ENCODE measurements at regions not wholly inside any gene's neighbourhood (a gene's known extent, or its start where the extent isn't known, plus 50 kb on each side); places are given as distances from the start of the nearest gene placed in this dataset.
"Not testable (repeated sequence)": the region's sequence is repeated elsewhere in the genome, so short reads cannot be mapped to it uniquely, and the experiment has no call there.

DNA sequence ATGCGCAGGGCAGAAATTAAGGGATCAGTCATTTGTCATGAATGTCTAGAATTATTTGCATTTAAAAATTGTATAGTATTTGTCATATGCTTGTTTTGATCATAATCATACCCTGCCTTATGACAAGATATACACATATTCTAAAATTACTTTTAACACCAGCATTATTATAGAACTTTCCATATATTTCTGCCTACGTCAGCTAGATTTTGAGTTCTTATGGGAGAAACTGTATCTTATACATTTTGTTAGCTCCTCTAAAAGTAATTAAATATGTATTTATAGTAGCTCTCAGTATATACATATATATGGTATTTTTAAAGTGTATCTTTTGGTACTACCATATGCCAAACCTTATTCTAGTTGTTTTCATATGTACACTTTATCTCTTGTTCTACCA, 441.9 kb downstream of the CPS1 start:
- in situ Hi-C loops (cut with HindIII; ENCODE audit: low sequenced_read_pairs): no loop called here
- no peak overlapping the region for H3K4me3 ChIP-seq (ENCODE audit: low read depth, low read length)
- TF ChIP-seq, protein P1, sequence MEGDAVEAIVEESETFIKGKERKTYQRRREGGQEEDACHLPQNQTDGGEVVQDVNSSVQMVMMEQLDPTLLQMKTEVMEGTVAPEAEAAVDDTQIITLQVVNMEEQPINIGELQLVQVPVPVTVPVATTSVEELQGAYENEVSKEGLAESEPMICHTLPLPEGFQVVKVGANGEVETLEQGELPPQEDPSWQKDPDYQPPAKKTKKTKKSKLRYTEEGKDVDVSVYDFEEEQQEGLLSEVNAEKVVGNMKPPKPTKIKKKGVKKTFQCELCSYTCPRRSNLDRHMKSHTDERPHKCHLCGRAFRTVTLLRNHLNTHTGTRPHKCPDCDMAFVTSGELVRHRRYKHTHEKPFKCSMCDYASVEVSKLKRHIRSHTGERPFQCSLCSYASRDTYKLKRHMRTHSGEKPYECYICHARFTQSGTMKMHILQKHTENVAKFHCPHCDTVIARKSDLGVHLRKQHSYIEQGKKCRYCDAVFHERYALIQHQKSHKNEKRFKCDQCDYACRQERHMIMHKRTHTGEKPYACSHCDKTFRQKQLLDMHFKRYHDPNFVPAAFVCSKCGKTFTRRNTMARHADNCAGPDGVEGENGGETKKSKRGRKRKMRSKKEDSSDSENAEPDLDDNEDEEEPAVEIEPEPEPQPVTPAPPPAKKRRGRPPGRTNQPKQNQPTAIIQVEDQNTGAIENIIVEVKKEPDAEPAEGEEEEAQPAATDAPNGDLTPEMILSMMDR (IDR thresholded peaks at IDR 0.05; ENCODE audit: low read depth, low read length, missing control alignments): no peak
- DNase-seq (ENCODE audit: low read depth): no peak

DNA sequence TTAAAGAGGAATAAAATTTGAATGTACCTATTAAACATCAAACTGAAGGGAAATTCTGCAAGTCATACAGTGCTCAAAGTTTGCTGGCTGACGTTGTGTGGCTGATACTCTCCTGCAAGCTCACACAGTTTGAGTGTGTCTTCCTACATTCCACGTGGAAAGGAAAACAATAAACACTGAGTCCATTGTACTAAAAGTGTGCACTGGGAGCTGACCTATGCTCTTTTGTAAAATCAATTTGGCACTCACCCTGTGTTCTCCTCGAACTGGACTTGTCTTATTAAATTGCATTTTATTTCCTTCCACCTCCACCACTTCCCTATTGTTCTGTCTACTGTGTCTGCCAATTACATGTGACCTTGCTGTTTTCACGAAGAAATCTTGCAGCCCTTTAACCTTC, 458.0 kb downstream of the CPS1 start:
- no peak overlapping the region for H3K4me3 ChIP-seq (ENCODE audit: low read depth, low read length)
- no peak for DNase-seq (ENCODE audit: low read depth)
- in situ Hi-C loops (cut with HindIII; ENCODE audit: low sequenced_read_pairs): no loop called here
- TF ChIP-seq, protein P1 (IDR thresholded peaks at IDR 0.05; ENCODE audit: low read depth, low read length, missing control alignments): no peak

DNA sequence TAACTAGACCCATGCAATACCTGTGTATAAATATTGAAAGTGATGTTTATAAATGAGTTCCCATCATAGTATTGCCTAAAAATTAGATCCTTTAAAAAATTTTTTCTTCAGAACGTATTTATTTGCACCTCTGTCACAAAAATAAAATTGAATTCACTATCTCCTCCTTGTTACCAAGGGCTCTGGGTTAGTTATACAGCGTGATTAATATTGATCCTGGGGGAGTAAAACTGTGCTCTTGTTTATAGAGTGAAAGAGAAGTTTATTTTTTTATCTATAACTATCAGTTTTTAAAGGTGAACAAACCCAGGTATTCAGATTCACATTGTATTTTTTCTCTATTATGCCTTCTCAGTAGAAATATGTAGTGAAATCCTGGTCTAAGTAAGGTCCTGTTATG, 458.5 kb downstream of the CPS1 start:
- TF ChIP-seq, protein P1 (IDR thresholded peaks at IDR 0.05; ENCODE audit: low read depth, low read length, missing control alignments): no peak
- in situ Hi-C loops (cut with HindIII; ENCODE audit: low sequenced_read_pairs): no loop called here
- H3K4me3 ChIP-seq (ENCODE audit: low read depth, low read length): no peak overlapping the region
- DNase-seq (ENCODE audit: low read depth): no peak

DNA sequence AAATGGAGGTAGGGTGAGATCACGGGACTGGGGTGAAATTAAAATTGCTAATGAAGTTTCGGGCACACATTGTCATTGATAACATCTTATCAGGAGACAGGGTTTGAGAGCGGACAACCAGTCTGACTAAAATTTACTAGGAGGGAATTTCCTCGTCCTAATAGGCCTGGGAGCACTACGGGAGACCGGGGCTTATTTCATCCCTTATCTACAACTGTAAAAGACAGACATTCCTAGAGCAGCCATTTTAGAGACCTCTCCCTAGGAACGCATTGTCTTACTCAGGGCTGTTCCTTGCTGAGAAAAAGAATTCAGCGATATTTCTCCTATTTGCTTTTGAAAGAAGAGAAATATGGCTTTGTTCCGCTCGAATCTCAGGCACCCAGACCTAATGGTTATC, 468.7 kb downstream of the CPS1 start:
- in situ Hi-C loops (cut with HindIII; ENCODE audit: low sequenced_read_pairs); DNase-seq (ENCODE audit: low read depth); H3K4me3 ChIP-seq (ENCODE audit: low read depth, low read length): not testable (repeated sequence)

DNA sequence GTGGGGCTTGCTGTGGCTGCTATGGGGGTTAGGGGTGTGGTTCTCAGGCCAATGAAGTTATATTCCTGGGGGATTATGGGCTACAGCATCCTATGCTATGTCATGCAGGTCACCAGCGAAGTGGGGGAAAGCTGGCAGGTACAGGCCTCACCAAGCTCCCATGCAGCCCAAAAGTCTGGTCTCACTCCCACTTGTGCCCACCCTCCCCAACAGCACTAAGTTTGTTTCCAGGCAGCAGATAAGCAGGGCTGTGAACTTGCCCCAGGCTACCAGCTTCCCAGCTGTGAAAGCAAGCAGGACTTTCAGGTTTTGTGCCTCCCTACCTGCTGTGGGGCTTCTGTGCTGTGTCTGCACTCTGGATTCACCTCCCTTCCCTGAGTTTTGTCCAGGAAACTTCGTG, 469.7 kb downstream of the CPS1 start:
- in situ Hi-C loops (cut with HindIII; ENCODE audit: low sequenced_read_pairs): no loop called here
- TF ChIP-seq, protein P1 (IDR thresholded peaks at IDR 0.05; ENCODE audit: low read depth, low read length, missing control alignments): no peak
- no peak overlapping the region for H3K4me3 ChIP-seq (ENCODE audit: low read depth, low read length)
- no peak for DNase-seq (ENCODE audit: low read depth)

DNA sequence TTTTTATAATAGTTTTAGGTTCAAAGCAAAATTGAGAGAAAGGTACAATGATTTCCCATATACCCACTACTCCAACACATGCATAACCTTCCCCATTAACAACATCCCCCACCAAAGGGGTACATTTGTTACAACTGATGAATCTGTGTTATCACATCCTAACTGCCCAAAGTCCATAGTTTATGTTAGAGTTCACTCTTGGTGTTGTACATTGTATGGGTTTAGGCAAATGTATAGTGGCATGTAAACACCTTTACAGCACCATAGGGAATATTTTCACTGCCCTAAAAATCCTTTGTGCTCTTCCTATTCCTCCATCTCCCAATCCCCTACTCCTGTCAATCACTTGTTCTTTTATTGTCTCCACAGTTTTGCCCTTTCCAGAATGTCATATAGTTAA, 471.6 kb downstream of the CPS1 start:
- no peak overlapping the region for H3K4me3 ChIP-seq (ENCODE audit: low read depth, low read length)
- in situ Hi-C loops (cut with HindIII; ENCODE audit: low sequenced_read_pairs): no loop called here
- DNase-seq (ENCODE audit: low read depth): no peak
- TF ChIP-seq, protein P1 (IDR thresholded peaks at IDR 0.05; ENCODE audit: low read depth, low read length, missing control alignments): no peak

DNA sequence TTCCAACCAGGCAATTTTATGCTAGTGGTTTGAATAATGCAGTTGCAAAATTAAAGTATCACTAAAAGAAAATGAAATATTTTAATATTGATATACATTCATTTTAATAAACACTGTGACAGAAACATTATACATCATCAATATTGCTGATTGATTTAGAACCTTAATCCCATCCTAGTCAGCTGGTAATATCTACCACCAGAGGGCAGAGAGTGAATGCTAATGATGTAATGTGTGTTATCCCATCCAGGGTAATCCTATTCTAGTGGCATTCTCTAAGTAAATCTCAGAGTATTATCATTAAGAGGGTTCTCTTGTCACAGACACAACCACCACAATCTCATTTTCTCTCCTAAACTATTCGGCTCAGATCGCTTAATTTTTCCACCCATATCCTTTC, 477.4 kb downstream of the CPS1 start:
- in situ Hi-C loops (cut with HindIII; ENCODE audit: low sequenced_read_pairs): no loop called here

More for the DNA sequence above, 477.4 kb downstream of the CPS1 start:
- no peak overlapping the region for H3K4me3 ChIP-seq (ENCODE audit: low read depth, low read length)
- TF ChIP-seq, protein P1 (IDR thresholded peaks at IDR 0.05; ENCODE audit: low read depth, low read length, missing control alignments): peak; percentile 45
- DNase-seq (ENCODE audit: low read depth): no peak
